T-cell (primary cell): ENCODE measurements at regions not wholly inside any gene's neighbourhood (a gene's known extent, or its start where the extent isn't known, plus 50 kb on each side); places are given as distances from the start of the nearest gene placed in this dataset.

Experiments used
- ATAC-seq, 4 experiments: fragments of 200-7000 bp in 3 of 4; fragments of 150-1000 bp in 1 of 4; cut with Tn5 transposase; replicated peaks in 1 of 4; 1 replicate in 3 of 4; 2 replicates in 1 of 4; pipeline ENCODE4 v1.10.0; 2021; ENCODE audit warnings: moderate library complexity in 3 of 4, mild to moderate bottlenecking in 2 of 4, moderate number of reproducible peaks in 1 of 4
- CTCF ChIA-PET, 2 donors: fragments of 300-600 bp; sonication (Branson Sonifier 250); formaldehyde crosslinking; loops; one replicate each; lab custom pipeline; 2022; ENCODE audit warnings: antibody characterized with exemption in 2 of 2; lab: Charles Lee
- POLR2A ChIA-PET, 2 donors: fragments of 300-600 bp; sonication (Branson Sonifier 250); formaldehyde crosslinking; loops; one replicate each; lab custom pipeline; 2022; ENCODE audit warnings: antibody characterized with exemption in 2 of 2; lab: Charles Lee
- DNase-seq, 35 experiments: peaks; one replicate each; pipeline versions ENCODE4 v3.0.0 to v3.0.0-alpha.2; 2013 to 2023
- H3K27ac ChIP-seq: one replicate; pipeline ENCODE4 v1.5.1; 2013; ENCODE audit warnings: low read length
- H3K27me3 ChIP-seq, 2 experiments: replicated peaks in 1 of 2; 1 replicate in 1 of 2; 2 replicates in 1 of 2; pipeline versions ENCODE4 v1.6.1 to v1.7.0; 2013; ENCODE audit warnings: low read length in 1 of 2, mixed read lengths in 1 of 2; ENCODE audit not compliant: control insufficient read depth in 2 of 2, insufficient read depth in 2 of 2; ENCODE audit errors: extremely low read depth in 1 of 2
- H3K36me3 ChIP-seq, 2 donors: 1 replicate in 1 of 2; 2 replicates in 1 of 2; pipeline versions ENCODE4 v1.6.1 to v1.7.0; 2013; ENCODE audit warnings: low read length in 1 of 2; ENCODE audit not compliant: control insufficient read depth in 2 of 2, insufficient read depth in 1 of 2; ENCODE audit errors: extremely low read depth in 1 of 2
- H3K4me1 ChIP-seq, 2 experiments: 1 replicate in 1 of 2; 2 replicates in 1 of 2; pipeline versions ENCODE4 v1.6.1 to v1.7.0; 2013; ENCODE audit warnings: low read length in 2 of 2, mixed read lengths in 1 of 2; ENCODE audit not compliant: insufficient read depth in 2 of 2, control insufficient read depth in 1 of 2; ENCODE audit errors: extremely low read depth in 1 of 2
- H3K4me3 ChIP-seq, 2 donors: 1 replicate in 1 of 2; 2 replicates in 1 of 2; pipeline versions ENCODE4 v1.5.1 to v1.7.0; 2013; ENCODE audit warnings: mild to moderate bottlenecking in 2 of 2, low read length in 1 of 2, moderate library complexity in 1 of 2; ENCODE audit not compliant: control insufficient read depth in 1 of 2; ENCODE audit errors: extremely low read depth in 1 of 2
- H3K9me3 ChIP-seq: 2 replicates; pipeline ENCODE4 v1.7.0; 2013
- H3K27ac Mint-ChIP-seq, 2 donors: one replicate each; pipeline ENCODE4 v1.8.0; 2020 to 2021; ENCODE audit warnings: mild to moderate bottlenecking in 2 of 2, mixed read lengths in 2 of 2
- H3K27me3 Mint-ChIP-seq, 2 donors: one replicate each; pipeline ENCODE4 v1.8.0; 2021 to 2022; ENCODE audit warnings: mixed read lengths in 2 of 2
- H3K36me3 Mint-ChIP-seq: one replicate; pipeline ENCODE4 v1.8.0; 2021; ENCODE audit warnings: mixed read lengths
- H3K4me1 Mint-ChIP-seq, 3 donors: one replicate each; pipeline ENCODE4 v1.8.0; 2020 to 2022; ENCODE audit warnings: mixed read lengths in 3 of 3, mild to moderate bottlenecking in 1 of 3
- H3K4me3 Mint-ChIP-seq, 3 donors: one replicate each; pipeline ENCODE4 v1.8.0; 2020 to 2022; ENCODE audit warnings: mild to moderate bottlenecking in 3 of 3, mixed read lengths in 3 of 3, moderate library complexity in 3 of 3
- H3K9me3 Mint-ChIP-seq, 3 donors: one replicate each; pipeline ENCODE4 v1.8.0; 2020 to 2022; ENCODE audit warnings: mixed read lengths in 3 of 3
- WGBS: methylation state at CpG from one replicate; pipeline ENCODE4 v1.1.5; 2013; ENCODE audit warnings: missing lambda C conversion rate; ENCODE audit not compliant: insufficient coverage; 5-methylcytosine and 5-hydroxymethylcytosine counted together

GRCh38 chr3:75136100-75136897 is 521.8 kb upstream of the CNTN3 start:
- no peaks in the 10 kb centered on the region for H3K27me3 Mint-ChIP-seq
- no peak overlapping the region for H3K4me3 Mint-ChIP-seq
- no peaks in the 10 kb centered on the region for H3K36me3 Mint-ChIP-seq
- WGBS, result 81% methylated on average over 10 of the region's 14 CpGs
- Histone ChIP-seq H3K4me1 (no peaks in the 10 kb centered on the region), H3K27me3 (no peaks in the 10 kb centered on the region), H3K27ac (no peak overlapping the region), H3K4me3 (no peak overlapping the region), H3K9me3 (no peaks in the 10 kb centered on the region), H3K36me3 (no peaks in the 10 kb centered on the region)
- no peaks in the 10 kb centered on the region for H3K4me1 Mint-ChIP-seq
- H3K9me3 Mint-ChIP-seq, result peaks cover 2 to 14% (median 11%) of the 10 kb centered on the region in 3 donors
- no peak overlapping the region for H3K27ac Mint-ChIP-seq
- CTCF ChIA-PET, result no interaction called here
- POLR2A ChIA-PET, result no interaction called here
- ATAC-seq (no peak), DNase-seq (no peak)

GRCh38 chr3:75138345-75138744 is 523.9 kb upstream of the CNTN3 start:
- H3K27ac Mint-ChIP-seq, result no peak overlapping the region
- POLR2A ChIA-PET, result interaction anchor here in 1 of 2 donors (0.6 kb wide), 1 partner anchor 469 kb away, joined by 3 read pairs; no protein-coding TSS in a partner anchor

GRCh38 chr3:75140904-75141615 is 523.1 kb upstream of the FRG2C start:
- ChIA-PET POLR2A (no interaction called here), CTCF (no interaction called here)
- 82% methylated on average over 7 of the region's 8 CpGs for WGBS
- H3K4me1 Mint-ChIP-seq, result no peaks in the 10 kb centered on the region
- no peaks in the 10 kb centered on the region for H3K27me3 ChIP-seq
- no peak for DNase-seq
- peaks cover 4 to 22% (median 14%) of the 10 kb centered on the region in 3 donors for H3K9me3 Mint-ChIP-seq
- H3K4me1 ChIP-seq, result no peaks in the 10 kb centered on the region
- no peaks in the 10 kb centered on the region for H3K27me3 Mint-ChIP-seq
- no peak for ATAC-seq
- H3K4me3 ChIP-seq, result no peak overlapping the region
- H3K36me3 Mint-ChIP-seq, result no peaks in the 10 kb centered on the region
- no peaks in the 10 kb centered on the region for H3K9me3 ChIP-seq
- H3K27ac Mint-ChIP-seq, result no peak overlapping the region
- no peak overlapping the region for H3K4me3 Mint-ChIP-seq
- H3K27ac ChIP-seq, result no peak overlapping the region
- no peaks in the 10 kb centered on the region for H3K36me3 ChIP-seq

More at GRCh38 chr3:75138345-75138744, 523.9 kb upstream of the CNTN3 start:
- no peak for ATAC-seq
- CTCF ChIA-PET, result no interaction called here
- Histone ChIP-seq H3K4me1 (no peaks in the 10 kb centered on the region), H3K36me3 (no peaks in the 10 kb centered on the region), H3K9me3 (no peaks in the 10 kb centered on the region), H3K4me3 (no peak overlapping the region), H3K27me3 (no peaks in the 10 kb centered on the region), H3K27ac (no peak overlapping the region)
- DNase-seq, result no peak
- H3K4me1 Mint-ChIP-seq, result no peaks in the 10 kb centered on the region
- H3K4me3 Mint-ChIP-seq, result no peak overlapping the region
- H3K36me3 Mint-ChIP-seq, result no peaks in the 10 kb centered on the region
- H3K27me3 Mint-ChIP-seq, result no peaks in the 10 kb centered on the region
- H3K9me3 Mint-ChIP-seq, result peaks cover 6 to 14% (median 14%) of the 10 kb centered on the region in 3 donors
- WGBS, result 91% methylated on average over 7 of the region's 7 CpGs

GRCh38 chr3:75144406-75144805 is 519.7 kb upstream of the FRG2C start:
- CTCF ChIA-PET, result no interaction called here
- WGBS, result no CpG with 5 or more reads among the region's 3 CpGs
- H3K36me3 Mint-ChIP-seq, result no peaks in the 10 kb centered on the region

GRCh38 chr3:75171630-75172230 is 492.4 kb upstream of the FRG2C start:
- no CpG with 5 or more reads among the region's 2 CpGs for WGBS
- ATAC-seq (no peak), DNase-seq (no peak)
- Mint-ChIP-seq H3K4me3 (no peak overlapping the region), H3K4me1 (no peaks in the 10 kb centered on the region), H3K9me3 (no peaks in the 10 kb centered on the region), H3K27ac (no peak overlapping the region), H3K36me3 (no peaks in the 10 kb centered on the region), H3K27me3 (peaks cover 0 to 4% of the 10 kb centered on the region in 2 donors)
- H3K4me1 ChIP-seq, result no peaks in the 10 kb centered on the region
- ChIA-PET POLR2A (no interaction called here), CTCF (no interaction called here)
- no peaks in the 10 kb centered on the region for H3K27me3 ChIP-seq
- no peaks in the 10 kb centered on the region for H3K9me3 ChIP-seq
- no peaks in the 10 kb centered on the region for H3K36me3 ChIP-seq
- H3K27ac ChIP-seq, result no peak overlapping the region
- no peak overlapping the region for H3K4me3 ChIP-seq

More at GRCh38 chr3:75144406-75144805, 519.7 kb upstream of the FRG2C start:
- DNase-seq (no peak), ATAC-seq (no peak)
- H3K4me1 ChIP-seq, result no peaks in the 10 kb centered on the region
- POLR2A ChIA-PET, result no interaction called here
- Mint-ChIP-seq H3K27me3 (no peaks in the 10 kb centered on the region), H3K4me1 (no peaks in the 10 kb centered on the region), H3K4me3 (no peak overlapping the region), H3K27ac (no peak overlapping the region), H3K9me3 (peaks cover 0 to 17% (median 4%) of the 10 kb centered on the region in 3 donors)
- H3K27ac ChIP-seq, result no peak overlapping the region
- H3K27me3 ChIP-seq, result no peaks in the 10 kb centered on the region
- no peaks in the 10 kb centered on the region for H3K36me3 ChIP-seq
- no peaks in the 10 kb centered on the region for H3K9me3 ChIP-seq
- no peak overlapping the region for H3K4me3 ChIP-seq

- no peaks in the 10 kb centered on the region for H3K4me1 ChIP-seq
- H3K27me3 ChIP-seq, result no peaks in the 10 kb centered on the region
- DNase-seq (no peak), ATAC-seq (no peak)
- Mint-ChIP-seq H3K36me3 (no peaks in the 10 kb centered on the region), H3K27ac (no peak overlapping the region), H3K4me3 (no peak overlapping the region), H3K9me3 (peaks cover 0 to 3% (median 0%) of the 10 kb centered on the region in 3 donors), H3K4me1 (no peaks in the 10 kb centered on the region), H3K27me3 (peaks cover 0 to 6% of the 10 kb centered on the region in 2 donors)
- no peak overlapping the region for H3K4me3 ChIP-seq
- CTCF ChIA-PET, result no interaction called here
- H3K27ac ChIP-seq, result no peak overlapping the region
- no CpG with 5 or more reads among the region's 3 CpGs for WGBS
- POLR2A ChIA-PET, result no interaction called here
- H3K9me3 ChIP-seq, result no peaks in the 10 kb centered on the region
- no peaks in the 10 kb centered on the region for H3K36me3 ChIP-seq
Measured at GRCh38 chr3:75176937-75177336, 487.2 kb upstream of the FRG2C start.
